ENCODE measurements at regions not wholly inside any gene's neighbourhood (a gene's known extent, or its start where the extent isn't known, plus 50 kb on each side); places are given as distances from the start of the nearest gene placed in this dataset.

- TF ChIP-seq CTCF (conservative IDR thresholded peaks at IDR 0.05; ENCODE audit: low read depth, low read length) (no peak), EZH2 (IDR thresholded peaks at IDR 0.05; ENCODE audit: borderline replicate concordance, low read depth, low read length, poor library complexity, severe bottlenecking) (no peak)
Measured at GRCh38 chrX:128927363-128927762, 595.9 kb downstream of the SMARCA1 start.
